Astrocyte (in vitro differentiated cells and primary cell): ENCODE measurements at regions not wholly inside any gene's neighbourhood (a gene's known extent, or its start where the extent isn't known, plus 50 kb on each side); places are given as distances from the start of the nearest gene placed in this dataset.

Source experiments
- DNase-seq: peaks from one replicate; pipeline ENCODE4 v3.0.0-alpha.2; 2010; ENCODE audit warnings: low read depth
- FAIRE-seq: peaks from 2 replicates; lab custom pipeline; 2011; peaks lifted over from hg19 to GRCh38; lab: Jason Lieb, UNC
- H2AFZ ChIP-seq: 2 replicates; pipeline ENCODE4 v1.6.0; 2012; ENCODE audit warnings: low read depth, low read length, inconsistent platforms
- H3K27ac ChIP-seq: 2 replicates; pipeline ENCODE4 v1.5.1; 2011; ENCODE audit warnings: low read depth, low read length, inconsistent platforms
- H3K27me3 ChIP-seq: 2 replicates; pipeline ENCODE4 v1.6.0; 2011; ENCODE audit warnings: low read length, inconsistent platforms; ENCODE audit not compliant: insufficient read depth
- H3K36me3 ChIP-seq: 2 replicates; pipeline ENCODE4 v1.5.1; 2011; ENCODE audit warnings: low read length, inconsistent platforms; ENCODE audit not compliant: insufficient read depth
- H3K4me1 ChIP-seq: 2 replicates; pipeline ENCODE4 v1.5.1; 2011; ENCODE audit warnings: low read length, inconsistent platforms; ENCODE audit not compliant: insufficient read depth
- H3K4me2 ChIP-seq: 2 replicates; pipeline ENCODE4 v1.6.0; 2012; ENCODE audit warnings: low read length, inconsistent platforms
- H3K4me3 ChIP-seq: 2 replicates; pipeline ENCODE4 v1.5.1; 2011; ENCODE audit warnings: low read depth, mild to moderate bottlenecking, low read length, inconsistent platforms; ENCODE audit not compliant: insufficient read depth
- H3K79me2 ChIP-seq: 2 replicates; pipeline ENCODE4 v1.6.0; 2012; ENCODE audit warnings: mild to moderate bottlenecking, low read length, inconsistent platforms; ENCODE audit not compliant: insufficient read depth
- H3K9ac ChIP-seq: 2 replicates; pipeline ENCODE4 v1.6.0; 2012; ENCODE audit warnings: mild to moderate bottlenecking, low read length, inconsistent platforms
- H3K9me3 ChIP-seq: 2 replicates; pipeline ENCODE4 v1.5.1; 2012; ENCODE audit warnings: low read depth, mild to moderate bottlenecking, low read length, inconsistent platforms; ENCODE audit not compliant: insufficient read depth
- H4K20me1 ChIP-seq: 2 replicates; pipeline ENCODE4 v1.6.0; 2012; ENCODE audit warnings: low read length, inconsistent platforms; ENCODE audit not compliant: insufficient read depth
- H3K27ac Mint-ChIP-seq: one replicate; pipeline ENCODE4 v1.8.0; 2021; ENCODE audit warnings: mild to moderate bottlenecking, mixed read lengths; ENCODE audit not compliant: unreplicated experiment
- H3K27me3 Mint-ChIP-seq: one replicate; pipeline ENCODE4 v1.8.0; 2021; ENCODE audit warnings: low read depth, mixed read lengths; ENCODE audit not compliant: unreplicated experiment
- H3K36me3 Mint-ChIP-seq: one replicate; pipeline ENCODE4 v1.8.0; 2021; ENCODE audit warnings: low read depth, mixed read lengths; ENCODE audit not compliant: unreplicated experiment
- H3K4me1 Mint-ChIP-seq: one replicate; pipeline ENCODE4 v1.8.0; 2021; ENCODE audit warnings: low read depth, mixed read lengths; ENCODE audit not compliant: unreplicated experiment
- H3K4me3 Mint-ChIP-seq: one replicate; pipeline ENCODE4 v1.8.0; 2021; ENCODE audit warnings: mild to moderate bottlenecking, moderate library complexity, mixed read lengths; ENCODE audit not compliant: unreplicated experiment
- H3K9me3 Mint-ChIP-seq: one replicate; pipeline ENCODE4 v1.8.0; 2021; ENCODE audit warnings: mild to moderate bottlenecking, mixed read lengths; ENCODE audit not compliant: unreplicated experiment
- CTCF ChIP-seq: IDR thresholded peaks from 2 replicates; pipeline ENCODE4 v1.5.1; 2011; ENCODE audit warnings: low read depth, mild to moderate bottlenecking, inconsistent platforms, low read length, moderate library complexity; ENCODE audit not compliant: insufficient read depth
- EZH2 ChIP-seq: IDR thresholded peaks from 2 replicates; pipeline ENCODE4 v1.6.1; 2012; ENCODE audit warnings: mild to moderate bottlenecking, low read length, inconsistent platforms; ENCODE audit not compliant: insufficient read depth

DNA sequence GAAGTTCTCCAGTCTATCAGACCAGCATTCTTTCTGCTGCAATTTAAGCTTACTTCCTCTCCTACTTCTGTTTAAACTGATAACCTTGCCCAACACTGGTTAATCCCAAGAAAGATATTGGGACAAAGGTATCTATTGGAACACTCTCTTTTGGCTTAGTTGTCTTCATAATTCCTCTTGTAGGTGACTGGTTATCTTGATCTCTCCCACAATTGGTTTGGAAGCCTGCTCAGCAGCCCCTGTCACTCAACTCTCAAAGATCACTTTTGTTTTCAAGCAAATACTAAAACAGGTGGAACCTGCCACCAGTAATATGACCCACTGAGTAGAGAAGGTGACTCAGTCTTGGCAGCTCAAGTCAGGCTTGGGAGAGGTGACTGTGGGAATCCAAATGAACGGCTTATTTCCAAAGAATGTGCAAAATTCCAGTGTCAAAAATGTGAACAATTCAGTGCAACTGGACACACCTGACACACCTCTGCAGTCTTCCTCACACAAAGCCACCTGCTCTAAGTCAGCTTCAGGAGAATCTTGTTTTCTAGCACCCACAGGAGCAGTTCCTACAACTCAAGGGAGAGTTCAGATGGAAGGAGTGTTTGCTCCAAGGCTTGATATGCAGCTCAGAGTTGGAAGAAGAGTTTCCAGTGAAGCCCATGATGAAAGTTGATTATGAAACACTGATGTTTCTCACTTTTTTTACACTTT, 83.2 kb upstream of the SLC38A2 start:
- Mint-ChIP-seq H3K4me1 (peaks cover 24% of the 10 kb centered on the region), H3K27ac (peak overlapping the region; percentile 7), H3K36me3 (peaks cover 3% of the 10 kb centered on the region), H3K4me3 (no peak overlapping the region), H3K9me3 (no peaks in the 10 kb centered on the region), H3K27me3 (no peaks in the 10 kb centered on the region)
- no peak overlapping the region for H3K4me3 ChIP-seq
- H3K4me1 ChIP-seq: peaks cover 19% of the 10 kb centered on the region
- no peaks in the 10 kb centered on the region for H3K36me3 ChIP-seq
- H3K4me2 ChIP-seq: no peak overlapping the region
- TF ChIP-seq EZH2: no peak
- no peak for TF ChIP-seq CTCF
- FAIRE-seq (no peak), DNase-seq (peak; percentile 50)
- H4K20me1 ChIP-seq: no peaks in the 10 kb centered on the region
- H2AFZ ChIP-seq: no peak overlapping the region
- no peak overlapping the region for H3K27ac ChIP-seq
- no peak overlapping the region for H3K9ac ChIP-seq
- H3K9me3 ChIP-seq: no peaks in the 10 kb centered on the region
- H3K79me2 ChIP-seq: no peaks in the 10 kb centered on the region
- no peaks in the 10 kb centered on the region for H3K27me3 ChIP-seq

DNA sequence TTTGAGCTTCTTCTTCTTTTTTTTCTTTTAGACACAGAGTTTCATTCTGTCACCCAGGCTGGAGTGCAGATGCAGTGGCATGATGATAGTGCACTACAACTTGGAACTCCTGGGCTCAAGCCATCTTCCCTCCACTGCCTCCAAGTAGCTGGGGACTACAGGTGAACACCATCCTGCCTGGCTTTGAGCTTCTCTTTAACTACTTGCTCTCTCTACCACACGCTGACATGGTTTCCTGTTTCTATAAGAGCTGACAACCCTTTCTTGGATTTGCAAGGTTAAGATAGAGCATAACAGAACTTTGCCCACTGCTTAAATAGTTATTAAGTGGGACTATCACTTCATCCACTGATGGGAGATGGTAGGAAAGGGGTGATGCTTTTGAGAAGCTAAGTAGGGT, 82.4 kb upstream of the SLC38A2 start:
- Histone ChIP-seq H3K9me3 (no peaks in the 10 kb centered on the region), H3K9ac (no peak overlapping the region), H3K4me2 (no peak overlapping the region), H4K20me1 (no peaks in the 10 kb centered on the region), H3K4me1 (peaks cover 19% of the 10 kb centered on the region), H3K4me3 (no peak overlapping the region), H2AFZ (no peak overlapping the region), H3K36me3 (no peaks in the 10 kb centered on the region), H3K27me3 (no peaks in the 10 kb centered on the region), H3K79me2 (no peaks in the 10 kb centered on the region), H3K27ac (no peak overlapping the region)
- peaks cover 28% of the 10 kb centered on the region for H3K4me1 Mint-ChIP-seq
- peaks cover 3% of the 10 kb centered on the region for H3K36me3 Mint-ChIP-seq
- H3K9me3 Mint-ChIP-seq: no peaks in the 10 kb centered on the region
- no peak overlapping the region for H3K27ac Mint-ChIP-seq
- no peaks in the 10 kb centered on the region for H3K27me3 Mint-ChIP-seq
- DNase-seq: no peak
- TF ChIP-seq CTCF (no peak), EZH2 (no peak)
- no peak for FAIRE-seq
- H3K4me3 Mint-ChIP-seq: no peak overlapping the region

- TF ChIP-seq CTCF: no peak
- no peak for TF ChIP-seq EZH2
- Mint-ChIP-seq H3K36me3 (peaks cover 3% of the 10 kb centered on the region), H3K9me3 (no peaks in the 10 kb centered on the region), H3K27me3 (no peaks in the 10 kb centered on the region), H3K4me3 (no peak overlapping the region), H3K4me1 (peaks cover 23% of the 10 kb centered on the region), H3K27ac (no peak overlapping the region)
- Histone ChIP-seq H3K79me2 (no peaks in the 10 kb centered on the region), H3K4me2 (no peak overlapping the region), H3K4me3 (no peak overlapping the region), H3K27me3 (no peaks in the 10 kb centered on the region), H4K20me1 (no peaks in the 10 kb centered on the region), H3K36me3 (no peaks in the 10 kb centered on the region), H3K9me3 (no peaks in the 10 kb centered on the region), H3K27ac (no peak overlapping the region), H3K4me1 (peaks cover 12% of the 10 kb centered on the region), H2AFZ (no peak overlapping the region), H3K9ac (no peak overlapping the region)
- FAIRE-seq: no peak
- no peak for DNase-seq
Measured at GRCh38 chr12:46453428-46453827, 80.9 kb upstream of the SLC38A2 start.
